ENCODE measurements at regions not wholly inside any gene's neighbourhood (a gene's known extent, or its start where the extent isn't known, plus 50 kb on each side); places are given as distances from the start of the nearest gene placed in this dataset.
A peak's percentile ranks its signal among the peaks of the same experiment; 100 is the strongest.

- peak overlapping the region; percentile 32 for H2AFZ ChIP-seq (ENCODE audit: low read length)
- no peak overlapping the region for H3K4me2 ChIP-seq (ENCODE audit: insufficient read depth, low read length)
- no peaks in the 10 kb centered on the region for H3K27me3 ChIP-seq (ENCODE audit: insufficient read depth, low read length)
- no peaks in the 10 kb centered on the region for H3K79me2 ChIP-seq (ENCODE audit: insufficient read depth, low read length)
- H3K4me3 ChIP-seq (ENCODE audit: insufficient read depth, low read length), result no peak overlapping the region
- no peak for TF ChIP-seq CTCF (IDR thresholded peaks at IDR 0.05; ENCODE audit: extremely low read depth, low read depth, low read length)
- H3K36me3 ChIP-seq (ENCODE audit: insufficient read depth, low read length), result no peaks in the 10 kb centered on the region
- no peak overlapping the region for H3K27ac ChIP-seq (ENCODE audit: low read depth, low read length)
- H3K9me3 ChIP-seq (ENCODE audit: low read depth, low read length), result no peaks in the 10 kb centered on the region
- H3K4me1 ChIP-seq (ENCODE audit: insufficient read depth, low read length), result peaks cover 6% of the 10 kb centered on the region
- no peak for DNase-seq (ENCODE audit: insufficient read length, low spot score, missing footprints)
- H4K20me1 ChIP-seq (ENCODE audit: insufficient read depth, low read length), result no peaks in the 10 kb centered on the region
These were observed 669.6 kb upstream of the FAM241A start for GRCh38 chr4:111475666-111476065.

- H4K20me1 ChIP-seq (ENCODE audit: insufficient read depth, low read length), result no peaks in the 10 kb centered on the region
- no peak overlapping the region for H3K4me3 ChIP-seq (ENCODE audit: insufficient read depth, low read length)
- no peak overlapping the region for H2AFZ ChIP-seq (ENCODE audit: low read length)
- H3K4me2 ChIP-seq (ENCODE audit: insufficient read depth, low read length), result no peak overlapping the region
- no peaks in the 10 kb centered on the region for H3K27me3 ChIP-seq (ENCODE audit: insufficient read depth, low read length)
- H3K27ac ChIP-seq (ENCODE audit: low read depth, low read length), result no peak overlapping the region
- H3K79me2 ChIP-seq (ENCODE audit: insufficient read depth, low read length), result no peaks in the 10 kb centered on the region
- H3K4me1 ChIP-seq (ENCODE audit: insufficient read depth, low read length), result peaks cover 1% of the 10 kb centered on the region
- H3K36me3 ChIP-seq (ENCODE audit: insufficient read depth, low read length), result no peaks in the 10 kb centered on the region
- H3K9me3 ChIP-seq (ENCODE audit: low read depth, low read length), result no peaks in the 10 kb centered on the region
- no peak for TF ChIP-seq CTCF (IDR thresholded peaks at IDR 0.05; ENCODE audit: extremely low read depth, low read depth, low read length)
- DNase-seq (ENCODE audit: insufficient read length, low spot score, missing footprints), result no peak
These were observed 664.7 kb upstream of the FAM241A start for GRCh38 chr4:111480510-111480909.

GRCh38 chr4:111483375-111484169, 661.7 kb upstream of the FAM241A start:
- no peak for TF ChIP-seq CTCF (IDR thresholded peaks at IDR 0.05; ENCODE audit: extremely low read depth, low read depth, low read length)
- H3K79me2 ChIP-seq (ENCODE audit: insufficient read depth, low read length), result no peaks in the 10 kb centered on the region
- no peak overlapping the region for H3K27ac ChIP-seq (ENCODE audit: low read depth, low read length)
- H3K4me3 ChIP-seq (ENCODE audit: insufficient read depth, low read length), result no peak overlapping the region
- H3K4me2 ChIP-seq (ENCODE audit: insufficient read depth, low read length), result no peak overlapping the region
- no peaks in the 10 kb centered on the region for H3K9me3 ChIP-seq (ENCODE audit: low read depth, low read length)
- no peak overlapping the region for H2AFZ ChIP-seq (ENCODE audit: low read length)
- H3K36me3 ChIP-seq (ENCODE audit: insufficient read depth, low read length), result no peaks in the 10 kb centered on the region
- no peaks in the 10 kb centered on the region for H3K27me3 ChIP-seq (ENCODE audit: insufficient read depth, low read length)
- no peaks in the 10 kb centered on the region for H4K20me1 ChIP-seq (ENCODE audit: insufficient read depth, low read length)
- no peak for DNase-seq (ENCODE audit: insufficient read length, low spot score, missing footprints)
- no peaks in the 10 kb centered on the region for H3K4me1 ChIP-seq (ENCODE audit: insufficient read depth, low read length)

DNA sequence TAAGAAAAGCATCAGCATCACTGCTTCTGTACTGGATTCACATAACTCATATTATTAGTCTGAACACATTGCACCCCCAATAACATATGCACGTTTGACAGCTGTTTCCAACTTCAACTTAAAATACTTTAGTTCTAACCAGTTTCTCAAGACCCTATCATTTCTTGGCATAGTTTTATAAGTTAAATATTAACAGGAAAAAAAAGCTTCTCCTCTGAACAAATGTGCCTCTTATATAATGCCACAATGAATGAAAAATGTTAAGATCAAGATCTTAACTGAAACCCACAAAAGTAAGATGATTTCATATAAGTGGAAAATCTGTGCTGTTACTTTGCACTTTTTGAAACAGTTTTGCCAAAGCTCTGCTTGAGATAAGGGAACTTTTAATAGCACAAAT, 652.8 kb upstream of the FAM241A start:
- TF ChIP-seq CTCF (IDR thresholded peaks at IDR 0.05; ENCODE audit: extremely low read depth, low read depth, low read length), result no peak
- no peak for DNase-seq (ENCODE audit: insufficient read length, low spot score, missing footprints)
- no peaks in the 10 kb centered on the region for H3K79me2 ChIP-seq (ENCODE audit: insufficient read depth, low read length)
- no peak overlapping the region for H3K4me3 ChIP-seq (ENCODE audit: insufficient read depth, low read length)
- H4K20me1 ChIP-seq (ENCODE audit: insufficient read depth, low read length), result no peaks in the 10 kb centered on the region
- no peaks in the 10 kb centered on the region for H3K9me3 ChIP-seq (ENCODE audit: low read depth, low read length)
- H3K36me3 ChIP-seq (ENCODE audit: insufficient read depth, low read length), result no peaks in the 10 kb centered on the region
- peak overlapping the region; percentile 6 for H3K27ac ChIP-seq (ENCODE audit: low read depth, low read length)
- no peak overlapping the region for H2AFZ ChIP-seq (ENCODE audit: low read length)
- no peak overlapping the region for H3K4me2 ChIP-seq (ENCODE audit: insufficient read depth, low read length)
- H3K4me1 ChIP-seq (ENCODE audit: insufficient read depth, low read length), result peaks cover 18% of the 10 kb centered on the region
- H3K27me3 ChIP-seq (ENCODE audit: insufficient read depth, low read length), result no peaks in the 10 kb centered on the region

Measured in osteoblast (primary cell).